Activated B cell treated with CpG ODN at 0.5 μM for 24 hours (primary cell): ENCODE measurements at regions not wholly inside any gene's neighbourhood (a gene's known extent, or its start where the extent isn't known, plus 50 kb on each side); places are given as distances from the start of the nearest gene placed in this dataset.

Source experiments
- ATAC-seq: fragments of 200-7000 bp; cut with Tn5 transposase; one replicate; pipeline ENCODE4 v1.10.0; 2021; ENCODE audit warnings: low read depth, mild to moderate bottlenecking, moderate library complexity
- CTCF ChIA-PET: fragments of 350-600 bp; sonication (Branson Sonifier 250); formaldehyde crosslinking; loops from one replicate; lab custom pipeline; 2021; ENCODE audit warnings: antibody characterized with exemption; lab: Charles Lee
- POLR2A ChIA-PET: fragments of 350-600 bp; sonication (Branson Sonifier 250); formaldehyde crosslinking; loops from one replicate; lab custom pipeline; 2021; ENCODE audit warnings: antibody characterized with exemption; lab: Charles Lee
- DNase-seq: peaks from one replicate; pipeline ENCODE4 v3.0.0; 2022
- H3K27ac Mint-ChIP-seq: one replicate; pipeline ENCODE4 v1.8.0; 2020; ENCODE audit warnings: mixed read lengths
- H3K27me3 Mint-ChIP-seq: one replicate; pipeline ENCODE4 v1.8.0; 2021; ENCODE audit warnings: mixed read lengths
- H3K36me3 Mint-ChIP-seq: one replicate; pipeline ENCODE4 v1.8.0; 2021; ENCODE audit warnings: low read depth, mixed read lengths
- H3K4me1 Mint-ChIP-seq: one replicate; pipeline ENCODE4 v1.8.0; 2021; ENCODE audit warnings: mixed read lengths
- H3K4me3 Mint-ChIP-seq: one replicate; pipeline ENCODE4 v1.8.0; 2020; ENCODE audit warnings: mild to moderate bottlenecking, mixed read lengths
- H3K9me3 Mint-ChIP-seq: one replicate; pipeline ENCODE4 v1.8.0; 2020; ENCODE audit warnings: mixed read lengths
- CTCF ChIP-seq: fragments of 200-600 bp; IDR thresholded peaks from one replicate; pipeline ENCODE4 v1.8.0; 2022; ENCODE audit warnings: antibody characterized with exemption, mild to moderate bottlenecking
- intact Hi-C: fragments of 100-400 bp; cut with micrococcal nuclease; formaldehyde crosslinking; loops from one replicate; pipeline ENCODE4 v1.15.1; 2024

GRCh38 chr9:754150-754931 lies 87.2 kb upstream of the DMRT1 start:
- ChIA-PET POLR2A (no interaction called here), CTCF (no interaction called here)
- DNase-seq (no peak), ATAC-seq (no peak)
- no peak for TF ChIP-seq CTCF
- H3K9me3 Mint-ChIP-seq: no peaks in the 10 kb centered on the region
- intact Hi-C loops: no loop called here
- H3K4me1 Mint-ChIP-seq: peaks cover 24% of the 10 kb centered on the region
- H3K27ac Mint-ChIP-seq: no peak overlapping the region
- H3K36me3 Mint-ChIP-seq: no peaks in the 10 kb centered on the region
- peaks cover 10% of the 10 kb centered on the region for H3K27me3 Mint-ChIP-seq
- no peak overlapping the region for H3K4me3 Mint-ChIP-seq

- intact Hi-C loops: no loop called here
- Mint-ChIP-seq H3K27ac (no peak overlapping the region), H3K27me3 (peaks cover 15% of the 10 kb centered on the region), H3K9me3 (no peaks in the 10 kb centered on the region), H3K4me3 (no peak overlapping the region), H3K36me3 (no peaks in the 10 kb centered on the region), H3K4me1 (peaks cover 11% of the 10 kb centered on the region)
- DNase-seq: no peak
- CTCF ChIA-PET: interaction anchor here (0.8 kb wide), 1 partner anchor 9 kb away, joined by 3 read pairs; no protein-coding TSS in a partner anchor
- no peak for TF ChIP-seq CTCF
- ATAC-seq: no peak
- POLR2A ChIA-PET: no interaction called here
Measured at GRCh38 chr9:755454-756381, 85.8 kb upstream of the DMRT1 start.

GRCh38 chr9:757246-757881 lies 84.1 kb upstream of the DMRT1 start:
- no peaks in the 10 kb centered on the region for H3K9me3 Mint-ChIP-seq
- ATAC-seq (no peak), DNase-seq (no peak)
- H3K4me3 Mint-ChIP-seq: no peak overlapping the region
- no peaks in the 10 kb centered on the region for H3K4me1 Mint-ChIP-seq
- no peak overlapping the region for H3K27ac Mint-ChIP-seq
- intact Hi-C loops: no loop called here
- POLR2A ChIA-PET: no interaction called here
- TF ChIP-seq CTCF: no peak
- CTCF ChIA-PET: no interaction called here
- H3K27me3 Mint-ChIP-seq: peaks cover 21% of the 10 kb centered on the region
- no peaks in the 10 kb centered on the region for H3K36me3 Mint-ChIP-seq

GRCh38 chr9:758146-758545 lies 83.4 kb upstream of the DMRT1 start:
- Mint-ChIP-seq H3K36me3 (no peaks in the 10 kb centered on the region), H3K27me3 (peaks cover 22% of the 10 kb centered on the region), H3K9me3 (no peaks in the 10 kb centered on the region), H3K27ac (no peak overlapping the region), H3K4me3 (no peak overlapping the region), H3K4me1 (no peaks in the 10 kb centered on the region)
- POLR2A ChIA-PET: no interaction called here
- ATAC-seq (no peak), DNase-seq (no peak)
- CTCF ChIA-PET: no interaction called here
- intact Hi-C loops: no loop called here
- no peak for TF ChIP-seq CTCF

GRCh38 chr9:759541-759940 lies 82.0 kb upstream of the DMRT1 start:
- CTCF ChIA-PET: no interaction called here
- POLR2A ChIA-PET: no interaction called here
- H3K27me3 Mint-ChIP-seq: peaks cover 26% of the 10 kb centered on the region
- DNase-seq (no peak), ATAC-seq (no peak)
- H3K27ac Mint-ChIP-seq: no peak overlapping the region
- intact Hi-C loops: no loop called here
- H3K36me3 Mint-ChIP-seq: no peaks in the 10 kb centered on the region
- H3K4me3 Mint-ChIP-seq: no peak overlapping the region
- TF ChIP-seq CTCF: no peak
- peaks cover 5% of the 10 kb centered on the region for H3K4me1 Mint-ChIP-seq
- H3K9me3 Mint-ChIP-seq: no peaks in the 10 kb centered on the region
